ENCODE measurements at regions not wholly inside any gene's neighbourhood (a gene's known extent, or its start where the extent isn't known, plus 50 kb on each side); places are given as distances from the start of the nearest gene placed in this dataset.

- Histone ChIP-seq H3K36me3 (ENCODE audit: insufficient read depth, low read length) (no peaks in the 10 kb centered on the region), H3K4me2 (ENCODE audit: insufficient read depth, low read length) (no peak overlapping the region), H3K27ac (ENCODE audit: low read length) (no peak overlapping the region), H3K4me3 (ENCODE audit: low read depth in 1 of 2, low read length in 2 of 2) (no peak overlapping the region), H3K79me2 (ENCODE audit: insufficient read depth, low read length) (no peaks in the 10 kb centered on the region), H3K4me1 (ENCODE audit: insufficient read depth, low read length) (no peaks in the 10 kb centered on the region), H2AFZ (ENCODE audit: low read depth, low read length) (no peak overlapping the region), H3K27me3 (ENCODE audit: insufficient read depth, low read length, poor library complexity) (no peaks in the 10 kb centered on the region), H3K9me3 (ENCODE audit: insufficient read depth, low read length, severe bottlenecking) (peaks cover 15% of the 10 kb centered on the region), H4K20me1 (ENCODE audit: insufficient read depth, low read length) (no peaks in the 10 kb centered on the region), H3K9ac (ENCODE audit: low read depth, low read length) (no peak overlapping the region)
- no peak for TF ChIP-seq CTCF (IDR thresholded peaks at IDR 0.05; ENCODE audit: borderline replicate concordance, extremely low read depth, low read length, poor library complexity, severe bottlenecking)
- ATAC-seq (ENCODE audit: insufficient read depth, low read depth) = no peak
- DNase-seq = no peak
These were observed 109.4 kb downstream of the TBXT start for GRCh38 chr6:166058064-166058739.

DNA sequence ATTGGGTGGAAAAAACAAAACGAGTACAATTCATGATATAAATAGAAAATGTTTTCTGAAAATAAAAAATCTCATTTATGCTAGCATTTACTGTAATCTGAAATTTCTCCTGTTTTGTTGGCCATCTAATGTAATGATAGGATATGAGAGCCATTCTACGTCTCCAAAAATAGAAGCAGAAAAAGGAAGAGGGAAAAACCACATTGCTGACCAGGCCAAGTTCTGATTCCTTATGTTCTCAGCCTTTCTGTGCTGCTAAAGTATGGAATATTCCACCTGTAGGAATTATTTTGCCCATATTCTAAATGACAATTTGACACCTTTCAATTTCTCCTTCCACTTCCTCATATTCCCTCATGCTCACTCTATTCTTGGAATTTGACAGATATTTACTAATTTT is 110.2 kb downstream of the TBXT start:
- no peaks in the 10 kb centered on the region for H3K4me1 ChIP-seq (ENCODE audit: insufficient read depth, low read length)
- DNase-seq = no peak
- H3K9me3 ChIP-seq (ENCODE audit: insufficient read depth, low read length, severe bottlenecking) = peaks cover 17% of the 10 kb centered on the region
- no peaks in the 10 kb centered on the region for H3K79me2 ChIP-seq (ENCODE audit: insufficient read depth, low read length)
- no peaks in the 10 kb centered on the region for H3K36me3 ChIP-seq (ENCODE audit: insufficient read depth, low read length)
- no peak overlapping the region for H3K27ac ChIP-seq (ENCODE audit: low read length)
- H3K4me3 ChIP-seq (ENCODE audit: low read depth in 1 of 2, low read length in 2 of 2) = no peak overlapping the region
- TF ChIP-seq CTCF (IDR thresholded peaks at IDR 0.05; ENCODE audit: borderline replicate concordance, extremely low read depth, low read length, poor library complexity, severe bottlenecking) (no peak), EZH2 (IDR thresholded peaks at IDR 0.05; ENCODE audit: borderline replicate concordance, low read depth, low read length, severe bottlenecking) (no peak)
- H3K4me2 ChIP-seq (ENCODE audit: insufficient read depth, low read length) = no peak overlapping the region
- H3K9ac ChIP-seq (ENCODE audit: low read depth, low read length) = no peak overlapping the region
- H3K27me3 ChIP-seq (ENCODE audit: insufficient read depth, low read length, poor library complexity) = no peaks in the 10 kb centered on the region
- no peak overlapping the region for H2AFZ ChIP-seq (ENCODE audit: low read depth, low read length)
- H4K20me1 ChIP-seq (ENCODE audit: insufficient read depth, low read length) = no peaks in the 10 kb centered on the region
- no peak for ATAC-seq (ENCODE audit: insufficient read depth, low read depth)

- H3K4me1 ChIP-seq (ENCODE audit: insufficient read depth, low read length) = no peaks in the 10 kb centered on the region
- H3K9ac ChIP-seq (ENCODE audit: low read depth, low read length) = no peak overlapping the region
- no peak overlapping the region for H3K4me3 ChIP-seq (ENCODE audit: low read depth in 1 of 2, low read length in 2 of 2)
- TF ChIP-seq CTCF (IDR thresholded peaks at IDR 0.05; ENCODE audit: borderline replicate concordance, extremely low read depth, low read length, poor library complexity, severe bottlenecking) = no peak
- no peak for TF ChIP-seq EZH2 (IDR thresholded peaks at IDR 0.05; ENCODE audit: borderline replicate concordance, low read depth, low read length, severe bottlenecking)
- DNase-seq (no peak), ATAC-seq (ENCODE audit: insufficient read depth, low read depth) (no peak)
- no peak overlapping the region for H3K27ac ChIP-seq (ENCODE audit: low read length)
- H4K20me1 ChIP-seq (ENCODE audit: insufficient read depth, low read length) = no peaks in the 10 kb centered on the region
- peaks cover 23% of the 10 kb centered on the region for H3K9me3 ChIP-seq (ENCODE audit: insufficient read depth, low read length, severe bottlenecking)
- H3K27me3 ChIP-seq (ENCODE audit: insufficient read depth, low read length, poor library complexity) = no peaks in the 10 kb centered on the region
- H3K4me2 ChIP-seq (ENCODE audit: insufficient read depth, low read length) = no peak overlapping the region
- H2AFZ ChIP-seq (ENCODE audit: low read depth, low read length) = no peak overlapping the region
- H3K79me2 ChIP-seq (ENCODE audit: insufficient read depth, low read length) = no peaks in the 10 kb centered on the region
- no peaks in the 10 kb centered on the region for H3K36me3 ChIP-seq (ENCODE audit: insufficient read depth, low read length)
These were observed 111.0 kb downstream of the TBXT start for GRCh38 chr6:166056637-166057036.

DNA sequence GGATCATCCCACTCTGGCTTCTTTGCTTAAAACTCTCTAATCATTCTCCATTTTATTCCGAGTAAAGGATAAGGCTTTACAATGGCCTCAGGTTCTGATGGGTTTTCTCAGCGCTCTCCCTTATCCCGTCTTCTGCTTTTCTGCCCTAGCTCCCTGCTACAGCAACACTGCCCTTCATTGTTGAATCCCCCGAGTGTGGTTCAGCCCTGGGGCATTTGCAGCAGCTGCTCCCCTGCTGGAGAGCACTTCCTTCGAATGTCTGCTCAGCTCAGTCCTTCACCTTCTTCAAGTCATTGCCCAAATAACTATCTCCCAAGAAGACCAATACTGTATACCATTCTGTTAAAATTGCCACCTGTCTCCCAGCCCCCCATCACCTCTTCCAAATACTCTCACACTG is 111.8 kb downstream of the TBXT start:
- H3K4me3 ChIP-seq (ENCODE audit: low read depth in 1 of 2, low read length in 2 of 2) = no peak overlapping the region
- H3K4me2 ChIP-seq (ENCODE audit: insufficient read depth, low read length) = no peak overlapping the region
- ATAC-seq (ENCODE audit: insufficient read depth, low read depth) (no peak), DNase-seq (no peak)
- no peaks in the 10 kb centered on the region for H3K79me2 ChIP-seq (ENCODE audit: insufficient read depth, low read length)
- no peak overlapping the region for H3K27ac ChIP-seq (ENCODE audit: low read length)
- peaks cover 24% of the 10 kb centered on the region for H3K9me3 ChIP-seq (ENCODE audit: insufficient read depth, low read length, severe bottlenecking)
- no peaks in the 10 kb centered on the region for H3K4me1 ChIP-seq (ENCODE audit: insufficient read depth, low read length)
- no peaks in the 10 kb centered on the region for H3K36me3 ChIP-seq (ENCODE audit: insufficient read depth, low read length)
- TF ChIP-seq EZH2 (IDR thresholded peaks at IDR 0.05; ENCODE audit: borderline replicate concordance, low read depth, low read length, severe bottlenecking) (no peak), CTCF (IDR thresholded peaks at IDR 0.05; ENCODE audit: borderline replicate concordance, extremely low read depth, low read length, poor library complexity, severe bottlenecking) (no peak)
- H4K20me1 ChIP-seq (ENCODE audit: insufficient read depth, low read length) = no peaks in the 10 kb centered on the region
- no peaks in the 10 kb centered on the region for H3K27me3 ChIP-seq (ENCODE audit: insufficient read depth, low read length, poor library complexity)
- no peak overlapping the region for H2AFZ ChIP-seq (ENCODE audit: low read depth, low read length)
- H3K9ac ChIP-seq (ENCODE audit: low read depth, low read length) = no peak overlapping the region

Data from DND-41 (cell line).